ENCODE measurements at regions not wholly inside any gene's neighbourhood (a gene's known extent, or its start where the extent isn't known, plus 50 kb on each side); places are given as distances from the start of the nearest gene placed in this dataset.
"Not testable (repeated sequence)": the region's sequence is repeated elsewhere in the genome, so short reads cannot be mapped to it uniquely, and the experiment has no call there.

- not testable (repeated sequence) for TF ChIP-seq POLR2A, CTCF, POLR2AphosphoS5 (IDR thresholded peaks at IDR 0.05)
These were observed 254.8 kb upstream of the DPP6 start for GRCh38 chr7:153797363-153797762.
